ACC112 (cell line): ENCODE measurements at regions not wholly inside any gene's neighbourhood (a gene's known extent, or its start where the extent isn't known, plus 50 kb on each side); places are given as distances from the start of the nearest gene placed in this dataset.
"Not testable (repeated sequence)": the region's sequence is repeated elsewhere in the genome, so short reads cannot be mapped to it uniquely, and the experiment has no call there.

Experiments used
- H2AFZ ChIP-seq: fragments of 200-600 bp; sonication (generic); one replicate; pipeline ENCODE4 v1.6.0; 2017; ENCODE audit warnings: antibody characterized with exemption, low read length; ENCODE audit not compliant: unreplicated experiment
- H3K27ac ChIP-seq: fragments of 200-600 bp; sonication (generic); 2 replicates; pipeline ENCODE4 v1.5.1; 2014; ENCODE audit warnings: low read depth, mild to moderate bottlenecking, antibody characterized with exemption, low read length, moderate library complexity
- H3K27me3 ChIP-seq: fragments of 200-600 bp; sonication (generic); 2 replicates; pipeline ENCODE4 v1.6.1; 2014; ENCODE audit warnings: mild to moderate bottlenecking, antibody characterized with exemption, low read length, moderate library complexity, mixed read lengths; ENCODE audit not compliant: insufficient read depth
- H3K36me3 ChIP-seq: fragments of 200-600 bp; sonication (generic); 2 replicates; pipeline ENCODE4 v1.6.1; 2016; ENCODE audit warnings: mild to moderate bottlenecking, antibody characterized with exemption, low read length, moderate library complexity, mixed read lengths; ENCODE audit not compliant: insufficient read depth
- H3K4me1 ChIP-seq: fragments of 200-600 bp; sonication (generic); one replicate; pipeline ENCODE4 v1.6.1; 2016; ENCODE audit warnings: low read length, mixed read lengths; ENCODE audit not compliant: insufficient read depth, unreplicated experiment, control insufficient read depth
- H3K4me3 ChIP-seq: fragments of 200-600 bp; sonication (generic); 2 replicates; pipeline ENCODE4 v1.5.1; 2014; ENCODE audit warnings: mild to moderate bottlenecking, low read depth, low read length
- H3K79me2 ChIP-seq: fragments of 200-600 bp; sonication (generic); one replicate; pipeline ENCODE4 v1.6.0; 2016; ENCODE audit warnings: low read length; ENCODE audit not compliant: control insufficient read depth, unreplicated experiment, insufficient read depth

DNA sequence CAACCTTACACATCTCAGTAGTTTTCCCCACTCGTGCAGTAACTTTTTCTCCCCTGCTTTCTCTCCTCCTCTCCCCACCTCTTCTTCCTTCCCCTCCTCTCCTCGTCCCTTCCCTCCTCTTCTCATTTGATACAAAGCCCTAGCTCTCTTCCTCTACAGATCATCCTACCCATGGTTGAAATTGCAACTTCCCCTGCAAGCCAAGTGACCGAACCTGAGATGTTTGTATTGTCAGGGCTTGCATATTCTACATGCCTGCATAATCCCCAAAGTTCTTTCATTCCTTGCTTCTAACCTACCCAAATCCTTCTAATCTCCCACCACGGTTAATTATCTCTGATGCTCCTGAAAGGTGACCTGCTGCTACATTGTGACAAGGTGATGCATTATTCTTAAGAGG, 408.6 kb upstream of the AMELY start:
- H3K27me3 ChIP-seq, H3K36me3 ChIP-seq, H2AFZ ChIP-seq, H3K4me3 ChIP-seq, H3K4me1 ChIP-seq, H3K27ac ChIP-seq: not testable (repeated sequence)
- peaks cover 18% of the 10 kb centered on the region for H3K79me2 ChIP-seq

DNA sequence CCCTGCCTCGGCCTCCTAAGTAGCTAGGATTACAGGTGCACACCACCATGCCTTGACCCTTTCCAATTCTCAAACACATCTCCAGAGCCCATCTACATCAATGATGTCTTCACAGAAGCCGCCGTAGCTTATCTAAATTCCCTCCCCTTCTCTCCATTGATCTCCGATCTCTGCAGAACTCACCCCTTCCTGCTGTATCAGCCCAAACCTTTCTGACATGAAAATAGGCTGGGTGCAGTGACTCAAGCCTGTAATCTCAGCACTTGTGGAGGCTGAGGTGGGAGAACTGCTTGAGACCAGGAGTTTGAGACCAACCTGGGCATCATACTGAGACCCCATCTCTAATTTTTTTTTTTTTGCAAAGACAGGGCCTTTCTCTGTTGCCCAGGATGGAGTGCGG, 406.6 kb upstream of the AMELY start:
- Histone ChIP-seq H3K79me2 (peaks cover 20% of the 10 kb centered on the region), H3K27ac (no peak overlapping the region), H3K4me1 (no peaks in the 10 kb centered on the region), H2AFZ (no peak overlapping the region), H3K4me3 (no peak overlapping the region), H3K36me3 (no peaks in the 10 kb centered on the region), H3K27me3 (no peaks in the 10 kb centered on the region)

DNA sequence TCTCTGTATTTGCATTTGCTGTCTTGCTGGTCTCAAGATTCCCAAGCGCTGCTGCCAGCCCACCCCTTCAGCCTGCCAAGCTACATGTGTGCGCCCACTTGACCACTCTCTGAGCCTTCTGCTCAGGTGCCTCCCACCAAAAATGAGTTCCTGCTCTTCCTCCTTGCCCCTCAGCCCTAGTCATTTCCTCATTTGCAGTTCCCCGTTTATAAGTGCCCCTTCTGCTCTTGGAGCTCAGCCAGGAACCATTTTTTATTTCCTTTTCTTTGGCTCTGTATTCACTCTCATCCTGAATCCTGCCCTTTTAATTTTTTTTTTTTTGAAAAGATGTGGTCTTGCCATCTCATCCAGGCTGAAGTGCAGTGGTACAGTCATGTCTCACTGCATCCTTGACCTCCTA, 406.0 kb upstream of the AMELY start:
- no peak overlapping the region for H3K4me3 ChIP-seq
- no peak overlapping the region for H2AFZ ChIP-seq
- no peaks in the 10 kb centered on the region for H3K4me1 ChIP-seq
- peaks cover 16% of the 10 kb centered on the region for H3K79me2 ChIP-seq
- H3K36me3 ChIP-seq = no peaks in the 10 kb centered on the region
- no peaks in the 10 kb centered on the region for H3K27me3 ChIP-seq
- no peak overlapping the region for H3K27ac ChIP-seq

DNA sequence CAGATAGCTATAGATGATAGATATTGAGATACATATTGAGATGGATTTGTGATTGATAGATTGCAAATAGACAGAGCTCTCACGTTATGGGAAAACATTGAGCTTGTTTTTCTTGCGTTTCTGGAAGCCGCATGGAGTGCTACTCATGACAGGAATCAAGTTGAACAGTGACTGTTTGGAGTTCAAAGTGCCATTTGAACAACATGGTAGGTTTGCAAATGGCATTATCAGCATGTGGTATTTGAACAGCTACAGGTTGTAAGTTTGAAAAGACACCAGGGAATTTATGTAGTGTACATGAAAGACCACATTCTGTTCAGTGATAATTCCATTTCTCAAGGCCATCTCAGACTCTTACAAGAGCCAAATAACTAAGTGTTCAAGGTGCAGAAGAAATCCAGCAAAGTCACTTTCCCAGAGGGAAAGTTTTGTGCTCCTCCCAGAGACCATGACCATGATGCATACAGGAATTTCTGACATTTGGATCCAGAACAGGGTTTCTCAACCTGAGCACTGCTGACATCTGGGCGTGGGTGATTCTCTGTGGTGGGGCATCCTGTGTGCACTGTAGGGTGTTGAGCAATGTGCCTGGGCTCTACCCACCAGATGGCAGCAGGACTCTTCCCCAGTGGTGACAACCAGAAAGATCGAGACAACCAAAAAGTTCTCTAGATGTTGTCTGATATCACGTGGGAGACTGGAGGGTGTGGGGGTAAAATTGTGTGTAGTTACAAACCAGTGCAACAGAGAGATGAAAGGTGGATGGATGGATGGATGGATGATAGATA, 399.1 kb upstream of the AMELY start:
- Histone ChIP-seq H2AFZ (no peak overlapping the region), H3K4me3 (no peak overlapping the region), H3K4me1 (peaks cover 3% of the 10 kb centered on the region), H3K27ac (no peak overlapping the region), H3K79me2 (peaks cover 25% of the 10 kb centered on the region), H3K36me3 (0 out of 2 replicates have a peak, but pooled peaks cover 2% of the 10 kb centered on the region), H3K27me3 (no peaks in the 10 kb centered on the region)

DNA sequence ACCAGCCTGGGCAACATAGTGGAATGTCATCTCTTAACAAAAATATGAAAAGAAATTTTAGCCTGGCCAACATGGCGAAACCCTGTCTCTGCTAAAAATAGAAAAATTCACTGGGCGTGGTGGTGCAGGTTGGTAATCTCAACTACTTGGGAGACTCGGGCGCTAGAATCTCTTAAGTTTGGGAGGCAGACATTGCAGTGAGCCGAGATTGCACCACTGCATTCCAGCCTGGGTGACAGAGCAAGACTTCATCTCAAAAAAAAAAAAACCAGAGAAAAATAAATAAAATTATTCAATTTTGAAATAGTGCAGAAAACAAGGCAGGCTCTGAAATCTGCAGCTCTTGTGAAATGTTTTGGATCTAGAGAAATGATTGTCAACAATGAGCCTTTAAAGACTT, 397.3 kb upstream of the AMELY start:
- Histone ChIP-seq H3K79me2 (peaks cover 21% of the 10 kb centered on the region), H2AFZ (no peak overlapping the region), H3K36me3 (0 out of 2 replicates have a peak, but pooled peaks cover 2% of the 10 kb centered on the region), H3K4me3 (no peak overlapping the region), H3K4me1 (peaks cover 3% of the 10 kb centered on the region), H3K27me3 (no peaks in the 10 kb centered on the region), H3K27ac (no peak overlapping the region)

DNA sequence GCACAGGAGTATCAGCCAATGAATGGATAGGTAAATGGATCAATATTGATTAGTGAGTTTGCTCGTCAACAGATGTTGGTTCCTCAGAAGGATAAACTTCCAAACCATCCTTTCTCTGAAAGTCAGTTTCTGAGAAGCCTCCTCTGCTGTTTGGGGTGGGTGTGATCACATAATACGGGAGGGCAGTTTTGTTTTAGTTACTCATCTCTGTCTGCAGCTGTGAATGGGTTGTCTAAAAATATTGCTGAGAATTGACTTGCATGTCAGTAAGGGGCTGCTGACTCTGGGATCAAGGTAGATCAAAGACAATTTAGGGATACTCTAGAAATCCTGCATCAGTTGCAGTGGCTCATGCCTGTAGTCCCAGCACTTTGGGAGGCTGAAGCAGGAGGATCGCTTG, 390.8 kb upstream of the AMELY start:
- H3K36me3 ChIP-seq = no peaks in the 10 kb centered on the region
- H3K4me3 ChIP-seq = no peak overlapping the region
- no peak overlapping the region for H3K27ac ChIP-seq
- no peaks in the 10 kb centered on the region for H3K27me3 ChIP-seq
- H3K79me2 ChIP-seq = peaks cover 17% of the 10 kb centered on the region
- no peak overlapping the region for H2AFZ ChIP-seq
- H3K4me1 ChIP-seq = no peaks in the 10 kb centered on the region

DNA sequence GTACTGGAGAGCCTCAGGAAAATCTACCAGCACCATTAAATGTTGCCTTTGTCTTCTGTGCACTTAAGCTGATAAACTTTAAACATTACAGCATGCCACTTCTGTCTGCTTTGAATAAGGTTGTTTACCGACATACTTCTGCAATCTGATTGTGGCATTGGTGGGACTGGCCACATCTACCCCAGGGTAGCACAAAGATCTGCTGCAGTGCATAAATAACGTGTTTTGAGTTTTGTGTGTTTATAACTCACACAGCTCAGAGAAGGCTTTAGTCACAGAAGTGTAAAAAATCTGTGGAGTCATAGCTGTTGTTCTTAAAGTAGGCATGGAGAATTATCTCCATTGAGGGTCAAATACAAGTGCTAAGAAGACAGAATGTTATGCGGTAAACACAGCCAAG, 388.4 kb upstream of the AMELY start:
- H3K4me3 ChIP-seq = no peak overlapping the region
- H3K79me2 ChIP-seq = peaks cover 29% of the 10 kb centered on the region
- no peaks in the 10 kb centered on the region for H3K27me3 ChIP-seq
- no peak overlapping the region for H2AFZ ChIP-seq
- no peak overlapping the region for H3K27ac ChIP-seq
- no peaks in the 10 kb centered on the region for H3K36me3 ChIP-seq
- H3K4me1 ChIP-seq = no peaks in the 10 kb centered on the region

DNA sequence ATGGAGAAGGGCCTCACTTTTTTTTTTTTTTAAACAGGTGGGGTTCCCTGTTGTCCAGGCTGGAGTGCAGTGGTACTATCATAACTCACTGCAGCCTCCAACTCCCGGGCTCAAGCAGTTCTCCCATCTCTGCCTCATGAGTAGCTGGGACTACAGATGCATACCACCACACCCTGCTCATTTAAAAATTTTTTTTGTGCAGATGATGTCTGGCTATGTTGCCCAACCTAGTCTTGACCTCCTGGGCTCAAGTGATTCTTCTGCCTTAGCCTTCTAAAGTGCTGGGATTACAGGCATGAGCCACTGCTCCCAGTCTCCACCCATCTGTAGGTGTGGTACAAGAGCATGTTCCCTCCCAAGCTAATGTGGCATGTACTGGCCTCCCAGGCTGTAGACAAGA, 380.6 kb upstream of the AMELY start:
- Histone ChIP-seq H3K4me3 (no peak overlapping the region), H3K27me3 (no peaks in the 10 kb centered on the region), H3K36me3 (no peaks in the 10 kb centered on the region), H3K4me1 (no peaks in the 10 kb centered on the region), H3K79me2 (peaks cover 43% of the 10 kb centered on the region), H2AFZ (no peak overlapping the region), H3K27ac (no peak overlapping the region)

DNA sequence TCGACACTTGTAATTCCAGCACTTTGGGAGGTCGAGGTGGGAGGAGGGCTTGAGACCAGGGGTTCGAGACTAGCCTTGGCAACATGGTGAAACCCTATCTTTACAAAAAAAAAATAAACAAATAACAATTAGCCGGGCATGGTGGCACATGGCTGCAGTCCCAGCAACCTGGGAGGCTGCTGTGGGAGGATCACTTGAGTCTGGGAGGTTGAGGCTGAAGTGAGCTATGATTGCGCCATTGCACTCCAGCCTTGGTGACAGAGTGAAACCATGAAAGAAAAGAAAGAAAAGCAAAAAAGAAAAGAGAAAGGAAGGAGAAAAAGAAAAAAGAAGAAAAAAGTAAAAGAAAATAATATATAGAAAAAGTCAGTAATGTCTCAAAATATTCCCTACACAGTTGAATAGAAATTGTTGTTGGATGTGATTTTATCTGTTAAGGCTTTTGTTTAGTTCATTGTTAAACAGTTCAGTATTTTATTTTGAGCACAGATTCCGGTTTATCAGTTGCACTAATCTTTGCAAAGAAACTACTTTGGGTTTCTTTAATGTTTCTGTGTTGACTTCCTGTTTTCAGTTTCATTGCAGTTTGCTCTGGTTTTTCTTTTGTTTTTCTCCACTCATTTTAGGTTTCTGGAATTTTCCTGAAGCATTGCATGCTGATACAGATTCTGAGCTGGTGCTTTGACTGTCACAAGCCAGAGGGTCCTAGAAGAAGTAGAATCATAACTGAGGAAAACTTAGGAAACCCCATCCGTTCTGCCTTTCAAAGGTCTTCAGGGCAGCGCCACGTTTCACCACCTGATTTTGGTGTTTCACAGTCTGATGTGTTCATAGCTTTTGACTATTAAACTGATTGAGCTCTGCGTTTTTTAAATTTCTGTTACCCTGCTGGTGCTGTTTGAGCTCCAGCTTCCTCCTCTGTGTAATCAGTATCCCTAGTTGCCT, 378.6 kb upstream of the AMELY start:
- H3K36me3 ChIP-seq = no peaks in the 10 kb centered on the region
- H3K4me1 ChIP-seq = no peaks in the 10 kb centered on the region
- H3K27ac ChIP-seq = no peak overlapping the region
- no peak overlapping the region for H3K4me3 ChIP-seq
- no peak overlapping the region for H2AFZ ChIP-seq
- peaks cover 44% of the 10 kb centered on the region for H3K79me2 ChIP-seq
- no peaks in the 10 kb centered on the region for H3K27me3 ChIP-seq

DNA sequence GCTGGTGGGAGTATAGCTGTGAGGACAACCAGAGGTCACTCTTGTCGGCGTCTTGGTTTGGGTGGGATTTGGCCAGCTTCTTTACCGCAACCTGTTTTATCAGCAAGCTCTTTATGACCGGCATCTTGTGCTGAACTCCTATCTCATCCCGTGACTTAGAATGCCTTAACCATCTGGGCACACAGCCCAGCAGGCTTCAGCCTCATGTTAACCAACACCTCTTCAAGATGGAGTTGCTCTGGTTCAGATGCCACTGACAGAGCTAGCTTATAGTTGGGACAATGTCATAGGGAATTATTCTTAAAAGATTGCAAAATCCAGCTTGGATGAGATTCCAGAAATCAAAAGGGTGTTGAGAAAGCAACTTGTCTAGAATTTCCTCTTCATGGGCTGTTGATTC, 377.1 kb upstream of the AMELY start:
- H3K4me3 ChIP-seq = no peak overlapping the region
- H2AFZ ChIP-seq = no peak overlapping the region
- H3K79me2 ChIP-seq = peaks cover 54% of the 10 kb centered on the region
- no peaks in the 10 kb centered on the region for H3K36me3 ChIP-seq
- H3K27ac ChIP-seq = no peak overlapping the region
- H3K27me3 ChIP-seq = no peaks in the 10 kb centered on the region
- H3K4me1 ChIP-seq = no peaks in the 10 kb centered on the region

DNA sequence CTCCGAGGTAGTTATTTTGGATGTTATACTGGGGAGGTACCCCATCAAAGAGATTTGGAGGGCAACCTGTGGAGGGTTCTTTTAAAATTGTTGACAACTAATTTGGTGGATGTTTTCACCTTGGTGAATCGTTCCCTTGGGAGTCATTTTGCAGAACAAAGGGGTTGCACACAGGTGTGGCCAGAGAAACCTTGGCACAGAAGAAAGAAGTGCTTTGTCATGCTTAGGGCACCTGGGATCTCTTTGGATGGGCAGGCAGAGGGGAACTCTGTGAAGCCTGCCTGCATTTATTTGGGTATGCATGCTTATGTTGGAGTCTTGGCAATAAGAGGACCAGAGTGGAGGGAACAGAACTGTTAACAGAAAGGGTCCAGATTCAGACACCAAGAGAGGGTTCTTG, 376.4 kb upstream of the AMELY start:
- not testable (repeated sequence) for H3K36me3 ChIP-seq, H3K27me3 ChIP-seq, H3K4me3 ChIP-seq, H3K4me1 ChIP-seq, H2AFZ ChIP-seq, H3K27ac ChIP-seq
- peaks cover 54% of the 10 kb centered on the region for H3K79me2 ChIP-seq
